ENCODE measurements at regions not wholly inside any gene's neighbourhood (a gene's known extent, or its start where the extent isn't known, plus 50 kb on each side); places are given as distances from the start of the nearest gene placed in this dataset.
"Not testable (repeated sequence)": the region's sequence is repeated elsewhere in the genome, so short reads cannot be mapped to it uniquely, and the experiment has no call there.

GRCh38 chr2:49858113-49858490 lies 703.8 kb upstream of the FSHR start:
- intact Hi-C loops (cut with DNase I; ENCODE audit: low total_unique reads) (no loop called here), in situ Hi-C loops (cut with MboI; ENCODE audit: low pct_ligation_motif_present in 1 of 4, low pct_unique_long_range_greater_than_20kb in 1 of 4, low sequenced_read_pairs in 3 of 4) (no loop called here)
- Histone ChIP-seq H3K27me3 (no peaks in the 10 kb centered on the region), H3K9me3 (no peaks in the 10 kb centered on the region), H3K36me3 (no peaks in the 10 kb centered on the region), H3K27ac (no peak overlapping the region), H3K4me3 (no peak overlapping the region), H3K4me1 (no peaks in the 10 kb centered on the region)
- no peak for DNase-seq
- TF ChIP-seq EP300 (IDR thresholded peaks at IDR 0.05; ENCODE audit: low read depth): no peak
- no peak for TF ChIP-seq POLR2A (IDR thresholded peaks at IDR 0.05)
- TF ChIP-seq POLR2AphosphoS5 (IDR thresholded peaks at IDR 0.05): no peak
- no peak for TF ChIP-seq CTCF (IDR thresholded peaks at IDR 0.05)
- WGBS, 2 donors (ENCODE audit: low coverage in 1 of 2): 94 to 100% methylated on average over 1 to 3 of the region's 3 CpGs

DNA sequence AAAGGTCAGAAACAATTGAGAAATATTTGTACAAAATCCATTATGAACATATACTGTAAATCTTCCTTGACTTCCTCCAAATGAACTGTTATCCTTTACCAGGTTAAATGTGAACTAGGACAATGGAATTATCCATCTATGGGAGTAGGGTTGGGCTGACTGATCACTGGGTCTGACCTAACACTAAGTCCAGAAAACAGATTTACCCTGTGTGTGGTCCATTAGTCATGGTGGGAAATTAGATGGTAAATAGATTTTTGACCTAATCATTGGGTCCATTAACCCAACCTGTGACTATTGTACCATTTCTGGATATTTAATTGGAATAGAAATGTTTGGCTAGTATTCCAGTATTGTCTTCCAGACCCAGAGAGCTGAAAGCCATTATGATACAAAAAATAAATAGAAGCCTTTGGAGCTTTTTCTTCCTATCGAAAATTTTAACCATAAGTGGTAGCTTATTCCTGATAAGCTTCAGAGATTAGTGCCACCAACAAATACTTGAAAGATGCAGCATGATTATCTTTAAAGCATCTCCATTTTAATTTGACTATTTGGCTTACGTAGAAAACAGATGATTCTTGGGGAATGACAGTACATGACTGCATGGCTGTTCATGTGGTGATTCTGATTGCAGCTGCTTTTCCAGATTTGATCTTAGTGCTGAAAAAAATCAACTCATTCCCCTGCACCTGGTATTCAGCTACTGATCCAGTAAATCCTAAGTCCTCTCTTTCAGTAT lies 703.2 kb upstream of the FSHR start:
- no peaks in the 10 kb centered on the region for H3K4me1 ChIP-seq
- in situ Hi-C loops (cut with MboI; ENCODE audit: low pct_ligation_motif_present in 1 of 4, low pct_unique_long_range_greater_than_20kb in 1 of 4, low sequenced_read_pairs in 3 of 4): no loop called here
- H3K4me3 ChIP-seq: no peak overlapping the region
- H3K9me3 ChIP-seq: no peaks in the 10 kb centered on the region
- no peak overlapping the region for H3K27ac ChIP-seq
- H3K27me3 ChIP-seq: no peaks in the 10 kb centered on the region
- H3K36me3 ChIP-seq: no peaks in the 10 kb centered on the region
- 81 to 100% methylated on average over 1 to 2 of the region's 2 CpGs for WGBS, 2 donors (ENCODE audit: low coverage in 1 of 2)
- intact Hi-C loops (cut with DNase I; ENCODE audit: low total_unique reads): no loop called here
- no peak for TF ChIP-seq CTCF (IDR thresholded peaks at IDR 0.05)
- TF ChIP-seq POLR2AphosphoS5 (IDR thresholded peaks at IDR 0.05): no peak
- TF ChIP-seq EP300 (IDR thresholded peaks at IDR 0.05; ENCODE audit: low read depth): no peak
- TF ChIP-seq POLR2A (IDR thresholded peaks at IDR 0.05): no peak
- DNase-seq: no peak

DNA sequence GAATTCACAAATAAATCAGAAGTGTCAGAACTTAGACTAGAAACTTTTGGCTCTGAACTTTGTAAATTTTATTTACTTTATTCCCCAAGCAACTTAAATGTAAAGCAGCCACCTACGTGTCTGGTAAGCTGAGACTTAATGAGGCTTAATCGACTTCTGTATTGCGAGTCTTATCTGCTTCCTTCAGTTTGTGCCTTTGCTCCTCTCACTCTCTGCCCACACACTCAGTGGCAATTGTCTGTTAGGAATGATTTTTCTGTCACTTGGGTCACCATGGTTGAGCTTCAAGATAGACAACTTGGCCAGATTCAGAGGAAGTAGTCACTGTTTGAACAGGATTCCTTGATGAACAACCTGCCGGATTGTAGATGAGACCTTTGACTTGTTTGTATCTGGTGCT lies 691.4 kb upstream of the FSHR start:
- H3K27me3 ChIP-seq: no peaks in the 10 kb centered on the region
- no peak overlapping the region for H3K27ac ChIP-seq
- no peak for TF ChIP-seq POLR2AphosphoS5 (IDR thresholded peaks at IDR 0.05)
- no peak for TF ChIP-seq EP300 (IDR thresholded peaks at IDR 0.05; ENCODE audit: low read depth)
- TF ChIP-seq CTCF (IDR thresholded peaks at IDR 0.05): no peak
- H3K4me3 ChIP-seq: no peak overlapping the region
- DNase-seq: no peak
- intact Hi-C loops (cut with DNase I; ENCODE audit: low total_unique reads): no loop called here
- no peaks in the 10 kb centered on the region for H3K4me1 ChIP-seq
- no peaks in the 10 kb centered on the region for H3K9me3 ChIP-seq
- H3K36me3 ChIP-seq: no peaks in the 10 kb centered on the region
- 36 to 37% methylated on average over 4 of the region's 4 CpGs for WGBS, 2 donors (ENCODE audit: low coverage in 1 of 2)
- in situ Hi-C loops (cut with MboI; ENCODE audit: low pct_ligation_motif_present in 1 of 4, low pct_unique_long_range_greater_than_20kb in 1 of 4, low sequenced_read_pairs in 3 of 4): no loop called here

GRCh38 chr2:49845021-49845420 lies 690.7 kb upstream of the FSHR start:
- Histone ChIP-seq H3K9me3 (no peaks in the 10 kb centered on the region), H3K36me3 (no peaks in the 10 kb centered on the region), H3K4me1 (no peaks in the 10 kb centered on the region), H3K27ac (no peak overlapping the region), H3K4me3 (no peak overlapping the region), H3K27me3 (no peaks in the 10 kb centered on the region)
- no peak for DNase-seq
- TF ChIP-seq EP300 (IDR thresholded peaks at IDR 0.05; ENCODE audit: low read depth) (no peak), POLR2AphosphoS5 (IDR thresholded peaks at IDR 0.05) (no peak), POLR2A (IDR thresholded peaks at IDR 0.05) (no peak), CTCF (IDR thresholded peaks at IDR 0.05) (no peak)
- in situ Hi-C loops (cut with MboI; ENCODE audit: low pct_ligation_motif_present in 1 of 4, low pct_unique_long_range_greater_than_20kb in 1 of 4, low sequenced_read_pairs in 3 of 4): no loop called here
- intact Hi-C loops (cut with DNase I; ENCODE audit: low total_unique reads): no loop called here

GRCh38 chr2:49844113-49844512 lies 689.8 kb upstream of the FSHR start:
- DNase-seq; in situ Hi-C loops (cut with MboI; ENCODE audit: low pct_ligation_motif_present in 1 of 4, low pct_unique_long_range_greater_than_20kb in 1 of 4, low sequenced_read_pairs in 3 of 4); H3K9me3 ChIP-seq; H3K36me3 ChIP-seq; H3K4me3 ChIP-seq; H3K27me3 ChIP-seq; intact Hi-C loops (cut with DNase I; ENCODE audit: low total_unique reads); H3K4me1 ChIP-seq; H3K27ac ChIP-seq: not testable (repeated sequence)
- WGBS, 2 donors (ENCODE audit: low coverage in 1 of 2): 73 to 87% methylated on average over 3 to 6 of the region's 6 CpGs

Measured in transverse colon (tissue), 4 donors.